ENCODE measurements at regions not wholly inside any gene's neighbourhood (a gene's known extent, or its start where the extent isn't known, plus 50 kb on each side); places are given as distances from the start of the nearest gene placed in this dataset.
"Not testable (repeated sequence)": the region's sequence is repeated elsewhere in the genome, so short reads cannot be mapped to it uniquely, and the experiment has no call there.

DNA sequence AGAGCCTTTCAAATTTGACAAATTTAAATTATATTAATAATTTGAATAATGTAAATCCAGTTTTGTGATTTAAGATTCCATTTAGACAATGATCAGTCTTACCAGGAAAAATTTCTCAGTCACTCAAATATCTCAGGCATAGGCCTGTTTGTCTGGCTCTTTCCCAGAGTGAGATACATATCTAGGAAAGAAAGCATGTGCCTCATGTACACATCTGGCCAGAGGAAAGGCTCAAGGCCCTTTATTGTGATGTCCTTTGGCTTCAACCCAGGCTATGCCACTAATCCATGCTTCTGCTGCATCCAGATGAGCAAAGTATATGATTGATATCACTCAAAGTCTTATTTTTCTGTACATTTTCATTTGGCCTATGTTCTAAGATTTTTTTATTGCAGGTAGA, 473.3 kb upstream of the ADGRL3 start:
- Mint-ChIP-seq H3K4me3 (no peak overlapping the region), H3K4me1 (ENCODE audit: low read depth in 2 of 2) (no peaks in the 10 kb centered on the region), H3K36me3 (ENCODE audit: insufficient read depth) (no peaks in the 10 kb centered on the region), H3K27me3 (no peaks in the 10 kb centered on the region), H3K27ac (no peak overlapping the region), H3K9me3 (peaks cover 5 to 8% of the 10 kb centered on the region in 2 donors)
- DNase-seq, result no peak
- ATAC-seq (replicated peaks), result no peak

GRCh38 chr4:60729194-60729593, 470.9 kb upstream of the ADGRL3 start:
- Mint-ChIP-seq H3K27ac (no peak overlapping the region), H3K9me3 (peaks cover 8 to 10% of the 10 kb centered on the region in 2 donors), H3K4me1 (ENCODE audit: low read depth in 2 of 2) (no peaks in the 10 kb centered on the region), H3K36me3 (ENCODE audit: insufficient read depth) (no peaks in the 10 kb centered on the region), H3K4me3 (no peak overlapping the region), H3K27me3 (no peaks in the 10 kb centered on the region)
- ATAC-seq (replicated peaks) (no peak), DNase-seq (no peak)

DNA sequence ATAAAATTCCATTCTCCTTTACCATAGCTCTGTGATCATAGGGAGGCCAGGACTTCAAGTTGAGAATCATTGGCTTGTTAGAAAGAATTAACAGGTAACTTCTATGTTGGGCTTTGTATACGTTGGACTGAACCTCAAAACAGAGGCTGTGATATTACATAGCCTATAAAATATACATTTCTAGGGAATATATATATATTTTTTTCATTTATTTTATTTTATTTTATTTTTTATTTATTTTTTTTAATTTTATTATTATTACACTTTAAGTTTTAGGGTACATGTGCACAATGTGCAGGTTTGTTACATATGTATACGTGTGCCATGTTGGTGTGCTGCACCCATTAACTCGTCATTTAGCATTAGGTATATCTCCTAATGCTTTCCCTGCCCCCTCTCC, 470.4 kb upstream of the ADGRL3 start:
- not testable (repeated sequence) for H3K27ac Mint-ChIP-seq; H3K4me3 Mint-ChIP-seq; ATAC-seq (replicated peaks); DNase-seq; H3K27me3 Mint-ChIP-seq; H3K4me1 Mint-ChIP-seq (ENCODE audit: low read depth in 2 of 2); H3K36me3 Mint-ChIP-seq (ENCODE audit: insufficient read depth)
- peaks cover 9 to 13% of the 10 kb centered on the region in 2 donors for H3K9me3 Mint-ChIP-seq

DNA sequence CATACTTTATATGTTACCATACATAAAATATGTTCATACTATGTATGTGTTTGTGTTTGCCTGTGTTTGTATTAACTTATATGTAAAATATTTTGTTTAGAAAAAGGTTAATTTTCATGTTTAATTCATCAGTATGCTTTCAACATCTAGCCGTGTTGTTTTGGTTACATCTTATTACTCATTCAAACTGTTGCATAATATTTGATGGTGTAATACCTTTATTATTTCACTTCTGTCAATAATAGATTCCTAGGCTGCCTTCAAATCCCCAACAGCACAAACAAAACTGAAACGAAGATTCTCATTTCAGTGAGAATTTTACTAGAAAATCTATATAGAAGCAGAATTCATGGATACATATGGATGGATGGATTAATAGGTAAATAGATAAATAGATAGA, 462.3 kb upstream of the ADGRL3 start:
- DNase-seq (no peak), ATAC-seq (replicated peaks) (no peak)
- H3K4me3 Mint-ChIP-seq, result no peak overlapping the region
- H3K27me3 Mint-ChIP-seq, result no peaks in the 10 kb centered on the region
- H3K27ac Mint-ChIP-seq, result no peak overlapping the region
- no peaks in the 10 kb centered on the region for H3K4me1 Mint-ChIP-seq (ENCODE audit: low read depth in 2 of 2)
- peaks cover 22 to 33% of the 10 kb centered on the region in 2 donors for H3K9me3 Mint-ChIP-seq
- no peaks in the 10 kb centered on the region for H3K36me3 Mint-ChIP-seq (ENCODE audit: insufficient read depth)

DNA sequence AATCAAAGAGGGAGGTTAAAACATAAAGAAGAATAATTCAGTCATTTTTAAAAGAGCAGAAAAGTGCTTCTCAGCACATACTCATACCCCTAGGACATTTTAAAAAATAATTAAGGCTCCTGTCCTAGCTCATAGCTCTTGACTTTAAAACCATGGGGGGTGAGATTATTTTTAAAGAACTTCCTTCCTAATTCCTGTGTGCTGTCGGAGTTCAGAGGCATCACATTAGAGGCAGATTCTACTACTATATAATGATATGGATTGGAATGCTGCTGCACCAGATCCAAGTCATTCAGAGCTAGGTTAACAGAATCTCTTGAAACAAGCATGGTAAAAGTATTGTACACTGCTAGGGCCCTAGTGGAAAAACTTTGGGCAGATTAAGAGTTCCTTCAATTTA, 456.5 kb upstream of the ADGRL3 start:
- DNase-seq, result no peak
- Mint-ChIP-seq H3K9me3 (peaks cover 10 to 50% of the 10 kb centered on the region in 2 donors), H3K27me3 (no peaks in the 10 kb centered on the region), H3K4me1 (ENCODE audit: low read depth in 2 of 2) (no peaks in the 10 kb centered on the region), H3K36me3 (ENCODE audit: insufficient read depth) (no peaks in the 10 kb centered on the region), H3K4me3 (no peak overlapping the region), H3K27ac (no peak overlapping the region)
- no peak for ATAC-seq (replicated peaks)

- Mint-ChIP-seq H3K36me3 (ENCODE audit: insufficient read depth) (no peaks in the 10 kb centered on the region), H3K27me3 (no peaks in the 10 kb centered on the region), H3K4me1 (ENCODE audit: low read depth in 2 of 2) (no peaks in the 10 kb centered on the region), H3K9me3 (peaks cover 7 to 43% of the 10 kb centered on the region in 2 donors), H3K27ac (no peak overlapping the region), H3K4me3 (no peak overlapping the region)
- DNase-seq, result no peak
- no peak for ATAC-seq (replicated peaks)
Observed at GRCh38 chr4:60744767-60745166, 455.4 kb upstream of the ADGRL3 start.

DNA sequence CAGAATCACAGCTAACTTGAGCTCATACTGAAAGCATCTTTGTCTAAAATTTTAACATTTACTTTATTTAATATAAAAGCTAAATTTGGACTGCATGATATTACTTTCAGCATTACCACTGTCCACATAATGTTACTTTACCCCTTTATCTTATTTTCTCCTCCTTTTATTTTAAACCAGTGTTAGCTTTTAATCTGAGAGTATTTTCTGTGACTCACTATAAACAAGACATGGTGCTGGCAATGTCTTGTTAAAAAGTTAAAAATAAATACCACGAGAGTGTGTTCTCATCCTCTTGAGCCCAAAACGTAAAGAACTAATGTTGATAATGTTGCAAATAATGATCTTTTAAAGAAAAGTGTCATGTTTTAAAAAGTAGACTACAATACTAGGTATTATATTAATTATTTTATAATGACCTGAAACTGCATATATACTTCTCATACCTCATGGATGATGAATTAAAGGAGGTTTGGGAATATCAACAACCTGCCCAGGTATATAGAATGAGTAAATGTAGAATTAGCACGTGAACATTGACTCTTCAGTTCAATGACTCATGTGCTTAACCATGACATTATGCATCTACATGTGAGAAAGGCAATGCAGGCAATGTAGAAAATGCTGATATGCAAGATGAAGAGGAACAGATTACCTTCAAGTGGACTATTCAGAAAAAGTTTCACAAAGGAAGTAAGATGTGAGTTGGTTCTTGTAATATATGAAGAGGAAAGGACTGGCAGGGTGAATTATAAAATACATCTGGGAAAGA, 454.1 kb upstream of the ADGRL3 start:
- DNase-seq (no peak), ATAC-seq (replicated peaks) (no peak)
- Mint-ChIP-seq H3K27ac (no peak overlapping the region), H3K27me3 (no peaks in the 10 kb centered on the region), H3K4me1 (ENCODE audit: low read depth in 2 of 2) (no peaks in the 10 kb centered on the region), H3K9me3 (peaks cover 9 to 36% of the 10 kb centered on the region in 2 donors), H3K4me3 (no peak overlapping the region), H3K36me3 (ENCODE audit: insufficient read depth) (no peaks in the 10 kb centered on the region)

DNA sequence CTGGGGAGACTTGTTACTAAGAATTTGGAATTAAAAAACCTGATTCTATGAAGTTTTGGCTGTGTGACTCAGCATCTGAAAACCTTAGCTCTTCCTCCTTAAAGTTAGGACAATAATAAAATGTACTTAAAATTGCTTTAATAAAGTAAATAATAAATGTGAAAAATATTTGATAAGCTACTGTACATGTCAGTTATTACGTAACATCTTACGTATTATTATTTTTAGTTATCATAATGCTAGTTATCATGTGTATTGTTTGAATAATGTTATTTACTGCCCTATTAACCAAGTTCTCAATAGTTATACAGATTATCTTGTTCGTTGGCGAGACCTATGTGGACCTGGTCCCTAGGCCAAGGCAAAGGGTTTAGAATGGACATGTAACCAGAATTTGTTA, 449.2 kb upstream of the ADGRL3 start:
- ATAC-seq (replicated peaks), result no peak
- Mint-ChIP-seq H3K36me3 (ENCODE audit: insufficient read depth) (no peaks in the 10 kb centered on the region), H3K4me1 (ENCODE audit: low read depth in 2 of 2) (no peaks in the 10 kb centered on the region), H3K9me3 (peaks cover 5 to 8% of the 10 kb centered on the region in 2 donors), H3K27me3 (no peaks in the 10 kb centered on the region), H3K27ac (no peak overlapping the region), H3K4me3 (no peak overlapping the region)
- DNase-seq, result no peak

- Mint-ChIP-seq H3K27ac (no peak overlapping the region), H3K4me3 (no peak overlapping the region), H3K36me3 (ENCODE audit: insufficient read depth) (no peaks in the 10 kb centered on the region), H3K4me1 (ENCODE audit: low read depth in 2 of 2) (no peaks in the 10 kb centered on the region), H3K27me3 (no peaks in the 10 kb centered on the region), H3K9me3 (peaks cover 10 to 28% of the 10 kb centered on the region in 2 donors)
- DNase-seq, result no peak
- ATAC-seq (replicated peaks), result no peak
Observed at GRCh38 chr4:60757986-60758680, 442.0 kb upstream of the ADGRL3 start.

DNA sequence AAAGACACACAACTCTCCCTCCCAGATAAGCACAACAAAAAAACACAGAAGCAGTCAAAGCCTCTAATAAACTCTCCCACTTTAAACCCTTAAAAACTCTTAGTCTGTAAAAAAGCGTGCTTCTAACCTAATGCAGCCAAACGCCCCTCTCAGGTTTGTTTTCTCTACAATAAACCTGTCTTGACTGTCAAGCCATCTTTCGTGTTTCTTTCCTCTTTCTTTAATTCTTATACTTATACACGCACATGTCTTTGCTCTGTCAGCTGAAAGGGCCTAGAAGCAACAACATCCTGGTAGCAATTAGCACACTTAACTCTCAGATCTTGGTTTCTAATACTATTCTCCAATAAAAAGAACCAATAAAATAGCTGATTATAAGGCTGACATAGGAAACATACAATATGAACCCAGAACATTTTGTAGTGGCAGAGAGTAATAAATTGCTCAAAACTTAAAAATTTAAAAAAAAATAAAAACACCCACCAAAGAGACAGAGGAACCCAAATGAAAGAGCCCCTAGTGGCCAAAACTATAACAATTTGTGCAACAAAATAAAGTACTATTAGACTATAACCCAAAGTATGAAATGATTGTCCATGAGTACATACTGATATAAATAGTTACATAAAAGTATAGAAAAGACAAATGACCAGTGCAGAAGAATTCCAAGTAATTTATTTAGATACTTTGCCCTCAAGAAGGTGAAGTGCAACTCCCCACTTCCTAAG, 440.4 kb upstream of the ADGRL3 start:
- Mint-ChIP-seq H3K4me3 (no peak overlapping the region), H3K27me3 (no peaks in the 10 kb centered on the region), H3K9me3 (peaks cover 14 to 33% of the 10 kb centered on the region in 2 donors), H3K27ac (no peak overlapping the region), H3K36me3 (ENCODE audit: insufficient read depth) (no peaks in the 10 kb centered on the region), H3K4me1 (ENCODE audit: low read depth in 2 of 2) (peaks cover 0 to 3% of the 10 kb centered on the region in 2 donors)
- no peak for DNase-seq
- ATAC-seq (replicated peaks), result no peak

DNA sequence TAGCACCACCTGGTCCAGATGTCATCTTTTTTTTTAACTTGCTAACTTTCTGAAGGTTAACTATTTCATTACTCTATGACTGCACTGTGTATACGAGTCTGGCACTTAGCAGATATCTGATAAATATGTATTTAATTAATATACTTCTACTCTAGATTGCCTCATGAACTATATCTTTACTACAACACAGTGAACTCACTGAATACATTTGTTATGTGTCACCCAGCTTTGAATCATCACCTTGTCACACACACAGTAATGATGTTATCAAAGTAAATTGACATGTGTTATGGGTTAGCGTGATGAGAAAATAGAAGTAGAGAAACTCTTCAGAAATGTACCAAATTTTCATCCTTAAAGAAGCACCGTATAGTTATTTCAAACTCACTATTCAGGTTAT, 419.3 kb upstream of the ADGRL3 start:
- Mint-ChIP-seq H3K27ac (no peak overlapping the region), H3K27me3 (no peaks in the 10 kb centered on the region), H3K4me1 (ENCODE audit: low read depth in 2 of 2) (no peaks in the 10 kb centered on the region), H3K4me3 (no peak overlapping the region), H3K36me3 (ENCODE audit: insufficient read depth) (no peaks in the 10 kb centered on the region), H3K9me3 (peaks cover 0 to 4% of the 10 kb centered on the region in 2 donors)
- ATAC-seq (replicated peaks), result no peak
- DNase-seq, result no peak

DNA sequence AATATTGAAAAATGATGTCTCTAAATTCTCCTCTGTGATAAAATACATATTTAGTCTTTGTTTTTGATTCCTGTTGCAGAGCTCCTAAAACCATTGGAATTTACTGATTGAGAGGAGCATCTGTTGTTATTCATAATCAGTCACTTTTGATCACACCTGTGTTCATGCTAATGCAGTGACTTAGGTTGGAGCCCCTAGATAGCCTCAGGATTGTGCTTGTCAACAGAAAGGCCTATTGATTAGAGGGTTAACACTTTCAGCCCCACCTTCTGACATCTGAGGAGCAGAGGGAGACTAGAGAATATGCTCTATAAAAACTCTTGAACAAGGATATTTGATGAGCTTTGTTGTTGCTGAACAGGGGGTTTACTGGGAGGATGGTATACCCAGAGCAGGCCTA, 409.5 kb upstream of the ADGRL3 start:
- Mint-ChIP-seq H3K9me3 (peaks cover 4 to 9% of the 10 kb centered on the region in 2 donors), H3K27ac (no peak overlapping the region), H3K27me3 (no peaks in the 10 kb centered on the region), H3K36me3 (ENCODE audit: insufficient read depth) (no peaks in the 10 kb centered on the region), H3K4me1 (ENCODE audit: low read depth in 2 of 2) (no peaks in the 10 kb centered on the region), H3K4me3 (no peak overlapping the region)
- ATAC-seq (replicated peaks) (no peak), DNase-seq (no peak)

- no peaks in the 10 kb centered on the region for H3K4me1 Mint-ChIP-seq (ENCODE audit: low read depth in 2 of 2)
Observed at GRCh38 chr4:60794372-60794771, 405.8 kb upstream of the ADGRL3 start.

GRCh38 chr4:60799214-60799613, 400.9 kb upstream of the ADGRL3 start:
- ATAC-seq (replicated peaks) (no peak), DNase-seq (no peak)
- no peaks in the 10 kb centered on the region for H3K27me3 Mint-ChIP-seq
- H3K36me3 Mint-ChIP-seq (ENCODE audit: insufficient read depth), result no peaks in the 10 kb centered on the region
- no peaks in the 10 kb centered on the region for H3K4me1 Mint-ChIP-seq (ENCODE audit: low read depth in 2 of 2)
- no peak overlapping the region for H3K27ac Mint-ChIP-seq
- H3K9me3 Mint-ChIP-seq, result peaks cover 2 to 14% of the 10 kb centered on the region in 2 donors
- H3K4me3 Mint-ChIP-seq, result no peak overlapping the region

More at GRCh38 chr4:60794372-60794771, 405.8 kb upstream of the ADGRL3 start:
- ATAC-seq (replicated peaks), result no peak
- Mint-ChIP-seq H3K27me3 (no peaks in the 10 kb centered on the region), H3K36me3 (ENCODE audit: insufficient read depth) (no peaks in the 10 kb centered on the region), H3K4me3 (no peak overlapping the region), H3K9me3 (peaks cover 1 to 16% of the 10 kb centered on the region in 2 donors), H3K27ac (no peak overlapping the region)
- no peak for DNase-seq
